ENCODE measurements at regions not wholly inside any gene's neighbourhood (a gene's known extent, or its start where the extent isn't known, plus 50 kb on each side); places are given as distances from the start of the nearest gene placed in this dataset.

DNA sequence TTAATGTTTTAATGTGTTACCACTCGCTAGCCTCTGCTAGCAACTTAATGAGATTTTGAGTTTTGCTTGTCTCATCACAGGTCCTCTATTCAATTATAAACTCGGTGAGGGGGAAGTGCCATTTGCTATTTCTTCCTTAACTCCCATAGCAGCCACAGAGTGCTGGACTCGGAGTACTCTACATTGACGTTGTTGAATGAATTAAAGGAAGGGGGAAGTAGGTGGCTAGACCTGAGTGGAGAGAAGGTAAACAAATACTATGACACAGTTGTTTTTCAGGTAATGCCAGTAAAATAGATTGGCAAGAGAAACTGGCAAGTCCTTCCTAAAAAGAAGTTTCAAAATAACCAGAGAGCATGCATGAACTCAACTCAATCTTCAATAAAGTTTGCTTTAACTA lies 339.3 kb downstream of the HRH4 start:
- TF ChIP-seq OSR1 (CRISPR knock-in tag; IDR thresholded peaks at IDR 0.05) (no peak), CSDC2 (CRISPR knock-in tag; IDR thresholded peaks at IDR 0.05) (no peak), GLIS3 (CRISPR knock-in tag; IDR thresholded peaks at IDR 0.05) (no peak), ISL1 (CRISPR knock-in tag; IDR thresholded peaks at IDR 0.05) (no peak), BACH2 (CRISPR knock-in tag; IDR thresholded peaks at IDR 0.05; ENCODE audit: borderline replicate concordance) (no peak), ZFP3 (CRISPR knock-in tag; IDR thresholded peaks at IDR 0.05) (no peak), RARB (CRISPR knock-in tag; IDR thresholded peaks at IDR 0.05) (no peak), ZFP30 (CRISPR knock-in tag; IDR thresholded peaks at IDR 0.05) (no peak), ZNF565 (CRISPR knock-in tag; conservative IDR thresholded peaks at IDR 0.05; ENCODE audit: low read depth) (no peak), ARNTL (CRISPR knock-in tag; IDR thresholded peaks at IDR 0.05; ENCODE audit: borderline replicate concordance, low read depth) (no peak)
- TF ChIP-seq, protein P1, sequence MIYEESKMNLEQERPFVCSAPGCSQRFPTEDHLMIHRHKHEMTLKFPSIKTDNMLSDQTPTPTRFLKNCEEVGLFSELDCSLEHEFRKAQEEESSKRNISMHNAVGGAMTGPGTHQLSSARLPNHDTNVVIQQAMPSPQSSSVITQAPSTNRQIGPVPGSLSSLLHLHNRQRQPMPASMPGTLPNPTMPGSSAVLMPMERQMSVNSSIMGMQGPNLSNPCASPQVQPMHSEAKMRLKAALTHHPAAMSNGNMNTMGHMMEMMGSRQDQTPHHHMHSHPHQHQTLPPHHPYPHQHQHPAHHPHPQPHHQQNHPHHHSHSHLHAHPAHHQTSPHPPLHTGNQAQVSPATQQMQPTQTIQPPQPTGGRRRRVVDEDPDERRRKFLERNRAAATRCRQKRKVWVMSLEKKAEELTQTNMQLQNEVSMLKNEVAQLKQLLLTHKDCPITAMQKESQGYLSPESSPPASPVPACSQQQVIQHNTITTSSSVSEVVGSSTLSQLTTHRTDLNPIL (CRISPR knock-in tag; IDR thresholded peaks at IDR 0.05; ENCODE audit: low read depth), result no peak
- TF ChIP-seq, protein P2, sequence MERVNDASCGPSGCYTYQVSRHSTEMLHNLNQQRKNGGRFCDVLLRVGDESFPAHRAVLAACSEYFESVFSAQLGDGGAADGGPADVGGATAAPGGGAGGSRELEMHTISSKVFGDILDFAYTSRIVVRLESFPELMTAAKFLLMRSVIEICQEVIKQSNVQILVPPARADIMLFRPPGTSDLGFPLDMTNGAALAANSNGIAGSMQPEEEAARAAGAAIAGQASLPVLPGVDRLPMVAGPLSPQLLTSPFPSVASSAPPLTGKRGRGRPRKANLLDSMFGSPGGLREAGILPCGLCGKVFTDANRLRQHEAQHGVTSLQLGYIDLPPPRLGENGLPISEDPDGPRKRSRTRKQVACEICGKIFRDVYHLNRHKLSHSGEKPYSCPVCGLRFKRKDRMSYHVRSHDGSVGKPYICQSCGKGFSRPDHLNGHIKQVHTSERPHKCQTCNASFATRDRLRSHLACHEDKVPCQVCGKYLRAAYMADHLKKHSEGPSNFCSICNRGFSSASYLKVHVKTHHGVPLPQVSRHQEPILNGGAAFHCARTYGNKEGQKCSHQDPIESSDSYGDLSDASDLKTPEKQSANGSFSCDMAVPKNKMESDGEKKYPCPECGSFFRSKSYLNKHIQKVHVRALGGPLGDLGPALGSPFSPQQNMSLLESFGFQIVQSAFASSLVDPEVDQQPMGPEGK (CRISPR knock-in tag; IDR thresholded peaks at IDR 0.05; ENCODE audit: borderline replicate concordance), result no peak

All from SK-N-SH treated with all-trans-retinoic acid at 6 μM for 48 hours (cell line).